HL-60 (cell line): ENCODE measurements at regions not wholly inside any gene's neighbourhood (a gene's known extent, or its start where the extent isn't known, plus 50 kb on each side); places are given as distances from the start of the nearest gene placed in this dataset.

Experiments used
- DNase-seq, 2 experiments: peaks; one replicate each; pipeline ENCODE4 v3.0.0-alpha.2; 2010 to 2020; ENCODE audit warnings: low read depth in 1 of 2, low spot score in 1 of 2
- H3K27ac ChIP-seq: fragments of 250-450 bp; sonication (Bioruptor Pico); replicated peaks from 2 replicates; pipeline ENCODE4 v1.5.1; 2020; ENCODE audit warnings: mild to moderate bottlenecking, moderate library complexity
- H3K27me3 ChIP-seq: fragments of 250-450 bp; sonication (Bioruptor Pico); 2 replicates; pipeline ENCODE4 v1.5.1; 2021; ENCODE audit warnings: mild to moderate bottlenecking, moderate library complexity; ENCODE audit not compliant: insufficient read depth, poor library complexity, severe bottlenecking
- H3K4me3 ChIP-seq: replicated peaks from 2 replicates; pipeline ENCODE4 v1.5.1; 2011; ENCODE audit warnings: mild to moderate bottlenecking, control low read depth, low read length; ENCODE audit not compliant: insufficient read depth
- CTCF ChIP-seq: IDR thresholded peaks from one replicate; pipeline ENCODE4 v1.5.1; 2011; ENCODE audit warnings: low read length, control low read depth, inconsistent platforms; ENCODE audit not compliant: insufficient read depth
- GABPA ChIP-seq: IDR thresholded peaks from 2 replicates; pipeline ENCODE4 v1.6.1; 2012; ENCODE audit warnings: low read depth
- POLR2AphosphoS5 ChIP-seq: IDR thresholded peaks from 2 replicates; pipeline ENCODE4 v1.6.1; 2012; ENCODE audit warnings: low read depth
- REST ChIP-seq: IDR thresholded peaks from 2 replicates; pipeline ENCODE4 v1.6.1; 2012; ENCODE audit warnings: low read depth; ENCODE audit not compliant: insufficient replicate concordance
- SPI1 ChIP-seq: IDR thresholded peaks from 2 replicates; pipeline ENCODE4 v1.6.1; 2012; ENCODE audit warnings: low read depth, mild to moderate bottlenecking, borderline replicate concordance

- H3K4me3 ChIP-seq, result no peak overlapping the region
- DNase-seq, result no peak
- no peak overlapping the region for H3K27ac ChIP-seq
- TF ChIP-seq POLR2AphosphoS5 (no peak), GABPA (no peak), REST (no peak), SPI1 (no peak), CTCF (no peak)
- H3K27me3 ChIP-seq, result no peaks in the 10 kb centered on the region
Measured at GRCh38 chr17:64783556-64784352, 121.6 kb upstream of the SMURF2 start.

GRCh38 chr17:64783031-64783461, 120.9 kb upstream of the SMURF2 start:
- peak in 1 of 2 experiments; percentile 49 for DNase-seq
- TF ChIP-seq SPI1 (no peak; the same call in 1 of the 2 replicates), GABPA (no peak), CTCF (no peak), POLR2AphosphoS5 (no peak), REST (no peak)
- no peak overlapping the region for H3K27ac ChIP-seq
- no peaks in the 10 kb centered on the region for H3K27me3 ChIP-seq
- no peak overlapping the region for H3K4me3 ChIP-seq

GRCh38 chr17:64781810-64782555, 119.9 kb upstream of the SMURF2 start:
- TF ChIP-seq POLR2AphosphoS5 (no peak), REST (no peak)
- peak overlapping the region; percentile 43; the same call in 1 of the 2 replicates for H3K4me3 ChIP-seq
- DNase-seq, result no peak
- H3K27me3 ChIP-seq, result no peaks in the 10 kb centered on the region
- H3K27ac ChIP-seq, result peak overlapping the region; percentile 57
